Gastroesophageal sphincter (tissue), 4 donors: ENCODE measurements at regions not wholly inside any gene's neighbourhood (a gene's known extent, or its start where the extent isn't known, plus 50 kb on each side); places are given as distances from the start of the nearest gene placed in this dataset.
"Not testable (repeated sequence)": the region's sequence is repeated elsewhere in the genome, so short reads cannot be mapped to it uniquely, and the experiment has no call there.

ENCODE experiments used
- ATAC-seq: fragments of 150-250 bp; one replicate; pipeline ENCODE4 v1.9.1; 2016; ENCODE audit warnings: mild to moderate bottlenecking, moderate library complexity
- H3K27ac ChIP-seq, 4 donors: fragments of 200-600 bp; sonication (generic) in 3 of 4; 1 replicate in 3 of 4; 2 replicates in 1 of 4; pipeline ENCODE4 v1.5.1; 2016 to 2019
- H3K27me3 ChIP-seq: fragments of 200-600 bp; sonication (generic); one replicate; pipeline ENCODE4 v1.5.1; 2019
- H3K36me3 ChIP-seq, 2 donors: fragments of 200-600 bp; sonication (generic); one replicate each; pipeline ENCODE4 v1.5.1; 2019; ENCODE audit warnings: control low read depth in 1 of 2
- H3K4me1 ChIP-seq, 3 donors: fragments of 200-600 bp; sonication (generic); 1 replicate in 2 of 3; 2 replicates in 1 of 3; pipeline ENCODE4 v1.5.1; 2016 to 2019; ENCODE audit warnings: control low read depth in 2 of 3
- H3K4me3 ChIP-seq, 2 donors: fragments of 200-600 bp; sonication (generic); one replicate each; pipeline ENCODE4 v1.5.1; 2019; ENCODE audit warnings: mild to moderate bottlenecking in 1 of 2, moderate library complexity in 1 of 2
- H3K9me3 ChIP-seq, 3 donors: fragments of 200-600 bp; sonication (generic); one replicate each; pipeline ENCODE4 v1.5.1; 2017 to 2019; ENCODE audit warnings: control low read depth in 2 of 3
- CTCF ChIP-seq, 4 experiments: fragments of 200-600 bp in 2 of 4; fragments of 450-650 bp in 2 of 4; sonication (generic) in 1 of 4; IDR thresholded peaks; one replicate each; pipeline ENCODE4 v1.5.1; 2017 to 2019; ENCODE audit warnings: antibody characterized with exemption in 4 of 4, mild to moderate bottlenecking in 2 of 4, moderate library complexity in 2 of 4
- EP300 ChIP-seq: sonication (generic); formaldehyde crosslinking; IDR thresholded peaks from one replicate; pipeline ENCODE4 v1.6.1; 2017; ENCODE audit warnings: antibody characterized with exemption, mild to moderate bottlenecking
- POLR2A ChIP-seq, 2 donors: fragments of 450-650 bp; IDR thresholded peaks; one replicate each; pipeline ENCODE4 v1.6.1; 2017; ENCODE audit warnings: antibody characterized with exemption in 2 of 2, mild to moderate bottlenecking in 2 of 2, moderate library complexity in 1 of 2
- POLR2AphosphoS5 ChIP-seq: sonication (generic); formaldehyde crosslinking; IDR thresholded peaks from one replicate; pipeline ENCODE4 v1.6.1; 2017; ENCODE audit warnings: antibody characterized with exemption
- WGBS, 2 donors: methylation state at CpG; one replicate each; pipeline ENCODE4 v1.1.5; 2018; ENCODE audit warnings: low coverage in 1 of 2; 5-methylcytosine and 5-hydroxymethylcytosine counted together

- TF ChIP-seq POLR2AphosphoS5: no peak
- TF ChIP-seq EP300: no peak
- no peak for ATAC-seq
- Histone ChIP-seq H3K4me3 (no peak overlapping the region), H3K4me1 (no peaks in the 10 kb centered on the region), H3K27me3 (no peaks in the 10 kb centered on the region), H3K27ac (no peak overlapping the region), H3K36me3 (no peaks in the 10 kb centered on the region), H3K9me3 (peaks cover 0 to 13% (median 0%) of the 10 kb centered on the region in 3 donors)
- 63 to 90% methylated on average over 1 of the region's 1 CpG for WGBS, 2 donors
Observed at GRCh38 chr5:27876071-27876470, 837.7 kb upstream of the CDH9 start.

GRCh38 chr5:27875148-27875547, 836.8 kb upstream of the CDH9 start:
- no peak for TF ChIP-seq POLR2A (IDR thresholded peaks at IDR 0.05)
- TF ChIP-seq POLR2AphosphoS5: no peak
- no peak for TF ChIP-seq EP300
- no peak for TF ChIP-seq CTCF (IDR thresholded peaks at IDR 0.05)
- no peak for ATAC-seq
- H3K4me1 ChIP-seq: no peaks in the 10 kb centered on the region

GRCh38 chr5:27868292-27868691, 829.9 kb upstream of the CDH9 start:
- no peaks in the 10 kb centered on the region for H3K27me3 ChIP-seq
- WGBS, 2 donors: 88 to 96% methylated on average over 2 of the region's 2 CpGs
- no peak overlapping the region for H3K27ac ChIP-seq
- no peak overlapping the region for H3K4me3 ChIP-seq
- H3K9me3 ChIP-seq: peaks cover 0 to 9% (median 0%) of the 10 kb centered on the region in 3 donors
- no peaks in the 10 kb centered on the region for H3K4me1 ChIP-seq
- no peak for TF ChIP-seq EP300
- H3K36me3 ChIP-seq: no peaks in the 10 kb centered on the region
- no peak for ATAC-seq

More at GRCh38 chr5:27875148-27875547, 836.8 kb upstream of the CDH9 start:
- Histone ChIP-seq H3K4me3 (no peak overlapping the region), H3K9me3 (peaks cover 0 to 17% (median 0%) of the 10 kb centered on the region in 3 donors), H3K27ac (no peak overlapping the region), H3K36me3 (no peaks in the 10 kb centered on the region), H3K27me3 (no peaks in the 10 kb centered on the region)

GRCh38 chr5:27855491-27855890, 817.1 kb upstream of the CDH9 start:
- no peak overlapping the region for H3K4me3 ChIP-seq
- H3K4me1 ChIP-seq: no peaks in the 10 kb centered on the region
- WGBS, 2 donors: 56 to 80% methylated on average over 1 of the region's 1 CpG
- no peaks in the 10 kb centered on the region for H3K36me3 ChIP-seq
- no peaks in the 10 kb centered on the region for H3K27me3 ChIP-seq
- no peaks in the 10 kb centered on the region for H3K9me3 ChIP-seq
- H3K27ac ChIP-seq: no peak overlapping the region
- ATAC-seq: no peak
- TF ChIP-seq EP300 (no peak), POLR2AphosphoS5 (no peak), CTCF (IDR thresholded peaks at IDR 0.05) (no peak), POLR2A (IDR thresholded peaks at IDR 0.05) (no peak)

- no peaks in the 10 kb centered on the region for H3K27me3 ChIP-seq
- H3K9me3 ChIP-seq: no peaks in the 10 kb centered on the region
- H3K36me3 ChIP-seq: no peaks in the 10 kb centered on the region
- H3K27ac ChIP-seq: no peak overlapping the region
- WGBS, 2 donors: 27 to 54% methylated on average over 3 of the region's 3 CpGs
- no peak for TF ChIP-seq POLR2A (IDR thresholded peaks at IDR 0.05)
- TF ChIP-seq EP300: no peak
- no peak for TF ChIP-seq CTCF (IDR thresholded peaks at IDR 0.05)
- no peak for TF ChIP-seq POLR2AphosphoS5
- H3K4me3 ChIP-seq: no peak overlapping the region
- no peak for ATAC-seq
- no peaks in the 10 kb centered on the region for H3K4me1 ChIP-seq
Observed at GRCh38 chr5:27854243-27854852, 816.0 kb upstream of the CDH9 start.

- 77 to 80% methylated on average over 3 of the region's 3 CpGs for WGBS, 2 donors
- no peaks in the 10 kb centered on the region for H3K27me3 ChIP-seq
- H3K4me3 ChIP-seq: no peak overlapping the region
- no peak for TF ChIP-seq EP300
- TF ChIP-seq POLR2AphosphoS5: no peak
- no peak for TF ChIP-seq POLR2A (IDR thresholded peaks at IDR 0.05)
- TF ChIP-seq CTCF (IDR thresholded peaks at IDR 0.05): no peak
- no peaks in the 10 kb centered on the region for H3K36me3 ChIP-seq
- no peaks in the 10 kb centered on the region for H3K4me1 ChIP-seq
- ATAC-seq: no peak
- H3K9me3 ChIP-seq: peaks cover 0 to 4% (median 0%) of the 10 kb centered on the region in 3 donors
- H3K27ac ChIP-seq: no peak overlapping the region
Observed at GRCh38 chr5:27845248-27845647, 806.9 kb upstream of the CDH9 start.

- not testable (repeated sequence) for H3K27ac ChIP-seq, H3K36me3 ChIP-seq, H3K27me3 ChIP-seq, H3K9me3 ChIP-seq, ATAC-seq, H3K4me3 ChIP-seq, H3K4me1 ChIP-seq
- 89 to 93% methylated on average over 15 to 18 of the region's 21 CpGs for WGBS, 2 donors
Observed at GRCh38 chr5:27836704-27837103, 798.3 kb upstream of the CDH9 start.
